Prostate gland (tissue), 2 donors: ENCODE measurements at regions not wholly inside any gene's neighbourhood (a gene's known extent, or its start where the extent isn't known, plus 50 kb on each side); places are given as distances from the start of the nearest gene placed in this dataset.

ENCODE experiments used
- POLR2A ChIP-seq: fragments of 450-650 bp; IDR thresholded peaks from one replicate; pipeline ENCODE4 v1.6.1; 2016; ENCODE audit warnings: antibody characterized with exemption, mild to moderate bottlenecking
- POLR2AphosphoS5 ChIP-seq: sonication (generic); formaldehyde crosslinking; IDR thresholded peaks from one replicate; pipeline ENCODE4 v1.6.1; 2017; ENCODE audit warnings: antibody characterized with exemption
- TF ChIP-seq, protein P1 (sequence below), 4 experiments: fragments of 200-600 bp in 2 of 4; fragments of 450-650 bp in 2 of 4; sonication (generic) in 2 of 4; IDR thresholded peaks; 1 replicate in 3 of 4; 2 replicates in 1 of 4; pipeline ENCODE4 v1.5.1; 2016 to 2019; ENCODE audit warnings: antibody characterized with exemption in 4 of 4, mild to moderate bottlenecking in 2 of 4, moderate library complexity in 2 of 4

DNA sequence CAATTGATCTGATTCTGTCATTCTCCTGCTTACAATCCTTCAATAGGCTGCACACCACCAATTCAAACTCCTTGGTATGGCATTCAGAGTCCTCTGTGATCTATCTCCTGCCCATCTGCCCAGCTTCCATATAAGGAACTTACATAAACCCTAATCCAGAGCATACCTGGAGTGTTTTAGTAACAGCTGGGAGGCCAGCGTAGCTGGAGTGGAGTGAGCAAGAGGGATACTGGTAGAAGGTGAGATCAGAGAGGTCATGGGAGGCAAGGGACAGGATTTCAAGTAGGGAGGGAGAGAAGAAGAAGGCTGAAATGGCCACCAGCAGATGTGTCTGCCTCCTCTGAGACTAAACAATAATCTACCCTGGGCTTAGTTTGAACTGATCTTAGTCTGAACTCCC is 288.5 kb downstream of the MEF2C start:
- TF ChIP-seq, protein P1, sequence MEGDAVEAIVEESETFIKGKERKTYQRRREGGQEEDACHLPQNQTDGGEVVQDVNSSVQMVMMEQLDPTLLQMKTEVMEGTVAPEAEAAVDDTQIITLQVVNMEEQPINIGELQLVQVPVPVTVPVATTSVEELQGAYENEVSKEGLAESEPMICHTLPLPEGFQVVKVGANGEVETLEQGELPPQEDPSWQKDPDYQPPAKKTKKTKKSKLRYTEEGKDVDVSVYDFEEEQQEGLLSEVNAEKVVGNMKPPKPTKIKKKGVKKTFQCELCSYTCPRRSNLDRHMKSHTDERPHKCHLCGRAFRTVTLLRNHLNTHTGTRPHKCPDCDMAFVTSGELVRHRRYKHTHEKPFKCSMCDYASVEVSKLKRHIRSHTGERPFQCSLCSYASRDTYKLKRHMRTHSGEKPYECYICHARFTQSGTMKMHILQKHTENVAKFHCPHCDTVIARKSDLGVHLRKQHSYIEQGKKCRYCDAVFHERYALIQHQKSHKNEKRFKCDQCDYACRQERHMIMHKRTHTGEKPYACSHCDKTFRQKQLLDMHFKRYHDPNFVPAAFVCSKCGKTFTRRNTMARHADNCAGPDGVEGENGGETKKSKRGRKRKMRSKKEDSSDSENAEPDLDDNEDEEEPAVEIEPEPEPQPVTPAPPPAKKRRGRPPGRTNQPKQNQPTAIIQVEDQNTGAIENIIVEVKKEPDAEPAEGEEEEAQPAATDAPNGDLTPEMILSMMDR (IDR thresholded peaks at IDR 0.05), result no peak
- TF ChIP-seq POLR2AphosphoS5 (no peak), POLR2A (no peak)
